ENCODE measurements at regions not wholly inside any gene's neighbourhood (a gene's known extent, or its start where the extent isn't known, plus 50 kb on each side); places are given as distances from the start of the nearest gene placed in this dataset.

GRCh38 chr11:114876234-114876633 is 197.9 kb downstream of the NXPE2 start:
- no peak for DNase-seq (ENCODE audit: low spot score)

GRCh38 chr11:114877976-114878375 is 199.6 kb downstream of the NXPE2 start:
- no peak for DNase-seq (ENCODE audit: low spot score)

GRCh38 chr11:114880442-114880841 is 202.1 kb downstream of the NXPE2 start:
- DNase-seq (ENCODE audit: low spot score) = no peak

GRCh38 chr11:114883472-114883871 is 205.1 kb downstream of the NXPE2 start:
- no peak for DNase-seq (ENCODE audit: low spot score)

- DNase-seq (ENCODE audit: low spot score) = no peak
These were observed 208.4 kb downstream of the NXPE2 start for GRCh38 chr11:114886644-114887265.

- no peak for DNase-seq (ENCODE audit: low spot score)
These were observed 211.3 kb downstream of the NXPE2 start for GRCh38 chr11:114889594-114890011.

- DNase-seq (ENCODE audit: low spot score) = no peak
These were observed 211.7 kb downstream of the NXPE2 start for GRCh38 chr11:114890038-114890437.

GRCh38 chr11:114891911-114892310 is 213.6 kb downstream of the NXPE2 start:
- DNase-seq (ENCODE audit: low spot score) = no peak

- DNase-seq (ENCODE audit: low spot score) = no peak
These were observed 214.3 kb downstream of the NXPE2 start for GRCh38 chr11:114892381-114893197.

- DNase-seq (ENCODE audit: low spot score) = no peak
These were observed 215.0 kb downstream of the NXPE2 start for GRCh38 chr11:114893329-114893728.

- DNase-seq (ENCODE audit: low spot score) = no peak
These were observed 218.3 kb downstream of the NXPE2 start for GRCh38 chr11:114896594-114896993.

GRCh38 chr11:114909866-114910265 is 231.5 kb downstream of the NXPE2 start:
- DNase-seq (ENCODE audit: low spot score) = no peak

GRCh38 chr11:114912826-114913225 is 234.5 kb downstream of the NXPE2 start:
- no peak for DNase-seq (ENCODE audit: low spot score)

- no peak for DNase-seq (ENCODE audit: low spot score)
These were observed 236.1 kb downstream of the NXPE2 start for GRCh38 chr11:114914231-114915005.

- no peak for DNase-seq (ENCODE audit: low spot score)
These were observed 237.8 kb downstream of the NXPE2 start for GRCh38 chr11:114915871-114916805.

GRCh38 chr11:114918286-114918685 is 240.0 kb downstream of the NXPE2 start:
- DNase-seq (ENCODE audit: low spot score) = no peak

GRCh38 chr11:114921697-114922096 is 243.4 kb downstream of the NXPE2 start:
- DNase-seq (ENCODE audit: low spot score) = no peak

- no peak for DNase-seq (ENCODE audit: low spot score)
These were observed 245.7 kb downstream of the NXPE2 start for GRCh38 chr11:114924042-114924441.

GRCh38 chr11:114925591-114925990 is 247.3 kb downstream of the NXPE2 start:
- DNase-seq (ENCODE audit: low spot score) = no peak

GRCh38 chr11:114928260-114928870 is 250.0 kb downstream of the NXPE2 start:
- no peak for DNase-seq (ENCODE audit: low spot score)

Measured in ureter (tissue), 1 donor.